K562 (cell line): ENCODE measurements at regions not wholly inside any gene's neighbourhood (a gene's known extent, or its start where the extent isn't known, plus 50 kb on each side); places are given as distances from the start of the nearest gene placed in this dataset.

Experiments used
- ATAC-seq: fragments of 200-7000 bp; cut with Tn5 transposase; 3 replicates; pipeline ENCODE4 v1.9.1; 2020; ENCODE audit warnings: moderate library complexity
- BruUV-seq: library from RNA; stranded (reverse); fragments of 400-500 nt; replicated peaks from 2 replicates; lab custom pipeline; 2021; lab: Mats Ljungman, UMichigan
- CTCF ChIA-PET: fragments of 300-600 bp; formaldehyde crosslinking; extraction: SDS; loops from one replicate; lab custom pipeline; 2021; ENCODE audit warnings: low intra/inter-chr PET ratio; lab: Yijun Ruan, JAX
- POLR2A ChIA-PET: fragments of 300-600, 350-650 bp; sonication (Branson Sonifier 250); formaldehyde crosslinking; extraction: SDS; loops from one replicate; lab custom pipeline; 2021; ENCODE audit warnings: antibody characterized with exemption, inconsistent platforms; lab: Yijun Ruan, JAX
- DNase-seq, 4 experiments: peaks; one replicate each; pipeline versions ENCODE4 v3.0.0 to v3.0.0-alpha.2; 2011 to 2018; ENCODE audit warnings: low spot score in 3 of 4, mixed read lengths in 3 of 4; ENCODE audit errors: extremely low read depth in 1 of 4
- FAIRE-seq: peaks from 2 replicates; lab custom pipeline; 2011; peaks lifted over from hg19 to GRCh38; lab: Jason Lieb, UNC
- H2AFZ ChIP-seq: 2 replicates; pipeline ENCODE4 v1.6.0; 2011; ENCODE audit warnings: low read depth, low read length, control low read depth, inconsistent platforms
- H3K27ac ChIP-seq: fragments of 200-600 bp; 3 replicates; pipeline ENCODE4 v1.8.0; 2011; ENCODE audit warnings: low read depth, mild to moderate bottlenecking, control low read depth, inconsistent platforms, low read length, moderate library complexity, mixed read lengths; ENCODE audit errors: extremely low read depth
- H3K27me3 ChIP-seq, 2 experiments: fragments of 300-600 bp in 1 of 2; 2 replicates in 1 of 2; 3 replicates in 1 of 2; pipeline versions ENCODE4 v1.6.0 to v1.8.0; 2011; ENCODE audit warnings: inconsistent platforms in 2 of 2, low read length in 2 of 2, mild to moderate bottlenecking in 1 of 2, mixed read lengths in 1 of 2, moderate library complexity in 1 of 2; ENCODE audit not compliant: control insufficient read depth in 2 of 2, insufficient read depth in 2 of 2
- H3K36me3 ChIP-seq: fragments of 300-600 bp; 3 replicates; pipeline ENCODE4 v1.8.0; 2011; ENCODE audit warnings: mild to moderate bottlenecking, low read length, inconsistent platforms; ENCODE audit not compliant: control insufficient read depth, insufficient read depth
- H3K4me1 ChIP-seq, 2 experiments: fragments of 200-600 bp in 1 of 2; replicated peaks in 1 of 2; 2 replicates in 1 of 2; 3 replicates in 1 of 2; pipeline versions ENCODE4 v1.5.1 to v1.8.0; 2011; ENCODE audit warnings: inconsistent platforms in 2 of 2, low read length in 2 of 2, mild to moderate bottlenecking in 1 of 2, mixed read lengths in 1 of 2, moderate library complexity in 1 of 2; ENCODE audit not compliant: control insufficient read depth in 2 of 2, insufficient read depth in 2 of 2
- H3K4me2 ChIP-seq: 2 replicates; pipeline ENCODE4 v1.6.1; 2011; ENCODE audit warnings: low read length, control low read depth, inconsistent platforms, mixed read lengths; ENCODE audit not compliant: insufficient read depth
- H3K4me3 ChIP-seq: fragments of 200-600 bp; sonication (generic), shearing (Covaris generic); 2 replicates; pipeline ENCODE4 v1.5.1; 2016; ENCODE audit warnings: control low read depth, inconsistent platforms
- H3K79me2 ChIP-seq: fragments of 200-600 bp; 3 replicates; pipeline ENCODE4 v1.8.0; 2011; ENCODE audit warnings: low read length, inconsistent platforms; ENCODE audit not compliant: control insufficient read depth, insufficient read depth
- H3K9ac ChIP-seq, 2 experiments: 2 replicates each; pipeline versions ENCODE4 v1.6.0 to v1.6.1; 2011; ENCODE audit warnings: low read depth in 2 of 2, low read length in 2 of 2, control low read depth in 1 of 2, inconsistent platforms in 1 of 2, mild to moderate bottlenecking in 1 of 2, mixed read lengths in 1 of 2; ENCODE audit not compliant: insufficient read depth in 1 of 2
- H3K9me1 ChIP-seq: one replicate; pipeline ENCODE4 v1.6.0; 2011; ENCODE audit warnings: inconsistent platforms, mild to moderate bottlenecking, low read length, moderate library complexity; ENCODE audit not compliant: control insufficient read depth, insufficient read depth
- H3K9me3 ChIP-seq: replicated peaks from 2 replicates; pipeline ENCODE4 v1.5.1; 2011; ENCODE audit warnings: low read depth, low read length, inconsistent platforms; ENCODE audit not compliant: control insufficient read depth, insufficient read depth
- H4K20me1 ChIP-seq: replicated peaks from 2 replicates; pipeline ENCODE4 v1.6.1; 2011; ENCODE audit warnings: low read length, inconsistent platforms, mixed read lengths; ENCODE audit not compliant: control insufficient read depth, insufficient read depth
- GTF2E2 ChIP-seq: fragments of 200-800 bp; sonication (Bioruptor generic); IDR thresholded peaks from 2 replicates; pipeline ENCODE4 v1.6.1; 2016; ENCODE audit warnings: missing genetic modification characterization, missing compliant biosample characterization
- ILK ChIP-seq: fragments of 450-650 bp; IDR thresholded peaks from 2 replicates; pipeline ENCODE4 v1.6.1; 2016; ENCODE audit warnings: missing genetic modification characterization, low read depth, mild to moderate bottlenecking, missing compliant biosample characterization, moderate library complexity, borderline replicate concordance
- KLF1 ChIP-seq: fragments of 450-650 bp; IDR thresholded peaks from 2 replicates; pipeline ENCODE4 v1.6.1; 2016; ENCODE audit warnings: missing genetic modification characterization, missing compliant biosample characterization
- MTA2 ChIP-seq: fragments of 450-650 bp; IDR thresholded peaks from 2 replicates; pipeline ENCODE4 v1.6.1; 2016; ENCODE audit warnings: low read depth
- NBN ChIP-seq: fragments of 450-650 bp; IDR thresholded peaks from 2 replicates; pipeline ENCODE4 v1.6.1; 2016; ENCODE audit warnings: low read depth, mild to moderate bottlenecking
- NCOA6 ChIP-seq: fragments of 450-650 bp; IDR thresholded peaks from 2 replicates; pipeline ENCODE4 v1.6.1; 2017; ENCODE audit warnings: mild to moderate bottlenecking
- RFX1 ChIP-seq: fragments of 450-650 bp; IDR thresholded peaks from 2 replicates; pipeline ENCODE4 v1.6.1; 2016; ENCODE audit warnings: mild to moderate bottlenecking, moderate library complexity
- SRSF9 ChIP-seq: fragments of 200-400 bp; formaldehyde crosslinking; IDR thresholded peaks from 2 replicates; pipeline ENCODE4 v1.6.1; 2017; ENCODE audit warnings: low read depth, low read length, borderline replicate concordance
- TGIF2 ChIP-seq: sonication (generic); formaldehyde crosslinking; IDR thresholded peaks from 2 replicates; pipeline ENCODE4 v1.8.1; 2022; ENCODE audit warnings: mild to moderate bottlenecking, missing genetic modification reagents, moderate library complexity
- ZNF324 ChIP-seq: fragments of 250-450 bp; sonication (Bioruptor Pico); IDR thresholded peaks from 2 replicates; pipeline ENCODE4 v1.4.0; 2020; ENCODE audit warnings: mild to moderate bottlenecking
- ZNF408 ChIP-seq: fragments of 250-450 bp; sonication (Bioruptor Pico); IDR thresholded peaks from 2 replicates; pipeline ENCODE4 v1.4.0; 2020; ENCODE audit warnings: low read depth, mild to moderate bottlenecking, moderate library complexity
- WGBS: fragments of 100-300 bp; shearing (Covaris generic); methylation state at CpG from one replicate; pipeline ENCODE4 v1.1.6; 2016; ENCODE audit warnings: low coverage, mixed read lengths; ENCODE audit not compliant: insufficient coverage; ENCODE audit errors: missing lambda C conversion rate; 5-methylcytosine and 5-hydroxymethylcytosine counted together
- in situ Hi-C: fragments of 300-500 bp; cut with MboI; formaldehyde crosslinking; loops from 4 replicates; pipeline ENCODE4 v1.15.0; 2018; ENCODE audit warnings: inconsistent platforms, mixed read lengths
- intact Hi-C: fragments of 100-400 bp; cut with micrococcal nuclease; formaldehyde crosslinking; loops from 2 replicates; pipeline ENCODE4 v1.14.2; 2022
- TF ChIP-seq, protein P1 (sequence below): fragments of 200-600 bp; sonication (generic); IDR thresholded peaks from one replicate; pipeline ENCODE4 v1.6.1; 2012; ENCODE audit warnings: mild to moderate bottlenecking, low read depth, low read length, inconsistent platforms
- TF ChIP-seq, protein P2 (sequence below): fragments of 450-650 bp; IDR thresholded peaks from 2 replicates; pipeline ENCODE4 v1.6.1; 2016; ENCODE audit warnings: antibody characterized with exemption

DNA sequence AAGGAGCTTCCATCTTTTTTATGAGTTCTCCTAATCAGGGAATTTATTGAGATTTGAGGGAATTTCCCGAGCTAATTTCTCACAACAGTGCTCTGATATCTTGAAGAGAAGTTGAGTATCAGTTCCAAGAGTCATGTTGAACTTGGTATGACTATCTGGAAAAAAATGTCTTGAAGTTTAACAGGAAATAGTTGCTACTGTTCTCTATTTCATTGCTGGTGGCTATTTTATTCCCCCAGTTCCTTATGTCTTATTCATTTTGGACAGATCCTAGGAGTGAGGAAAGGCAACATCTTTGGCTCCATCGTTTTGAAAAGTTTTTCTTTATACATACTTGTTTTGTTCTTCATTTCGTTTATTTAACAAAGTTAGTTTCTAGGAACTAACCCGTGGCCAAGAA is 307.8 kb upstream of the AGTR1 start:
- no peaks in the 10 kb centered on the region for H3K9me3 ChIP-seq
- H4K20me1 ChIP-seq, result no peaks in the 10 kb centered on the region
- no peaks in the 10 kb centered on the region for H3K36me3 ChIP-seq
- no peak for FAIRE-seq
- ATAC-seq, result no peak
- no peak overlapping the region for H3K4me2 ChIP-seq
- H3K9ac ChIP-seq, result no peak overlapping the region
- H2AFZ ChIP-seq, result no peak overlapping the region
- no peaks in the 10 kb centered on the region for H3K79me2 ChIP-seq
- CTCF ChIA-PET, result no interaction called here
- H3K9me1 ChIP-seq, result no peaks in the 10 kb centered on the region
- no peaks in the 10 kb centered on the region for H3K4me1 ChIP-seq
- in situ Hi-C loops, result no loop called here
- no peak overlapping the region for H3K27ac ChIP-seq
- no peaks in the 10 kb centered on the region for H3K27me3 ChIP-seq
- POLR2A ChIA-PET, result no interaction called here
- BruUV-seq, result no TSS peak
- WGBS, result 3% methylated on average over 4 of the region's 4 CpGs
- no peak for DNase-seq
- H3K4me3 ChIP-seq, result no peak overlapping the region
- intact Hi-C loops, result no loop called here
- TF ChIP-seq ZNF324 (CRISPR knock-in tag) (no peak), TGIF2 (no peak), ILK (tag) (no peak), RFX1 (no peak), NBN (no peak), MTA2 (no peak), ZNF408 (CRISPR knock-in tag) (no peak), SRSF9 (no peak), GTF2E2 (tag) (no peak), NCOA6 (no peak), KLF1 (tag) (no peak)
- TF ChIP-seq, protein P1, sequence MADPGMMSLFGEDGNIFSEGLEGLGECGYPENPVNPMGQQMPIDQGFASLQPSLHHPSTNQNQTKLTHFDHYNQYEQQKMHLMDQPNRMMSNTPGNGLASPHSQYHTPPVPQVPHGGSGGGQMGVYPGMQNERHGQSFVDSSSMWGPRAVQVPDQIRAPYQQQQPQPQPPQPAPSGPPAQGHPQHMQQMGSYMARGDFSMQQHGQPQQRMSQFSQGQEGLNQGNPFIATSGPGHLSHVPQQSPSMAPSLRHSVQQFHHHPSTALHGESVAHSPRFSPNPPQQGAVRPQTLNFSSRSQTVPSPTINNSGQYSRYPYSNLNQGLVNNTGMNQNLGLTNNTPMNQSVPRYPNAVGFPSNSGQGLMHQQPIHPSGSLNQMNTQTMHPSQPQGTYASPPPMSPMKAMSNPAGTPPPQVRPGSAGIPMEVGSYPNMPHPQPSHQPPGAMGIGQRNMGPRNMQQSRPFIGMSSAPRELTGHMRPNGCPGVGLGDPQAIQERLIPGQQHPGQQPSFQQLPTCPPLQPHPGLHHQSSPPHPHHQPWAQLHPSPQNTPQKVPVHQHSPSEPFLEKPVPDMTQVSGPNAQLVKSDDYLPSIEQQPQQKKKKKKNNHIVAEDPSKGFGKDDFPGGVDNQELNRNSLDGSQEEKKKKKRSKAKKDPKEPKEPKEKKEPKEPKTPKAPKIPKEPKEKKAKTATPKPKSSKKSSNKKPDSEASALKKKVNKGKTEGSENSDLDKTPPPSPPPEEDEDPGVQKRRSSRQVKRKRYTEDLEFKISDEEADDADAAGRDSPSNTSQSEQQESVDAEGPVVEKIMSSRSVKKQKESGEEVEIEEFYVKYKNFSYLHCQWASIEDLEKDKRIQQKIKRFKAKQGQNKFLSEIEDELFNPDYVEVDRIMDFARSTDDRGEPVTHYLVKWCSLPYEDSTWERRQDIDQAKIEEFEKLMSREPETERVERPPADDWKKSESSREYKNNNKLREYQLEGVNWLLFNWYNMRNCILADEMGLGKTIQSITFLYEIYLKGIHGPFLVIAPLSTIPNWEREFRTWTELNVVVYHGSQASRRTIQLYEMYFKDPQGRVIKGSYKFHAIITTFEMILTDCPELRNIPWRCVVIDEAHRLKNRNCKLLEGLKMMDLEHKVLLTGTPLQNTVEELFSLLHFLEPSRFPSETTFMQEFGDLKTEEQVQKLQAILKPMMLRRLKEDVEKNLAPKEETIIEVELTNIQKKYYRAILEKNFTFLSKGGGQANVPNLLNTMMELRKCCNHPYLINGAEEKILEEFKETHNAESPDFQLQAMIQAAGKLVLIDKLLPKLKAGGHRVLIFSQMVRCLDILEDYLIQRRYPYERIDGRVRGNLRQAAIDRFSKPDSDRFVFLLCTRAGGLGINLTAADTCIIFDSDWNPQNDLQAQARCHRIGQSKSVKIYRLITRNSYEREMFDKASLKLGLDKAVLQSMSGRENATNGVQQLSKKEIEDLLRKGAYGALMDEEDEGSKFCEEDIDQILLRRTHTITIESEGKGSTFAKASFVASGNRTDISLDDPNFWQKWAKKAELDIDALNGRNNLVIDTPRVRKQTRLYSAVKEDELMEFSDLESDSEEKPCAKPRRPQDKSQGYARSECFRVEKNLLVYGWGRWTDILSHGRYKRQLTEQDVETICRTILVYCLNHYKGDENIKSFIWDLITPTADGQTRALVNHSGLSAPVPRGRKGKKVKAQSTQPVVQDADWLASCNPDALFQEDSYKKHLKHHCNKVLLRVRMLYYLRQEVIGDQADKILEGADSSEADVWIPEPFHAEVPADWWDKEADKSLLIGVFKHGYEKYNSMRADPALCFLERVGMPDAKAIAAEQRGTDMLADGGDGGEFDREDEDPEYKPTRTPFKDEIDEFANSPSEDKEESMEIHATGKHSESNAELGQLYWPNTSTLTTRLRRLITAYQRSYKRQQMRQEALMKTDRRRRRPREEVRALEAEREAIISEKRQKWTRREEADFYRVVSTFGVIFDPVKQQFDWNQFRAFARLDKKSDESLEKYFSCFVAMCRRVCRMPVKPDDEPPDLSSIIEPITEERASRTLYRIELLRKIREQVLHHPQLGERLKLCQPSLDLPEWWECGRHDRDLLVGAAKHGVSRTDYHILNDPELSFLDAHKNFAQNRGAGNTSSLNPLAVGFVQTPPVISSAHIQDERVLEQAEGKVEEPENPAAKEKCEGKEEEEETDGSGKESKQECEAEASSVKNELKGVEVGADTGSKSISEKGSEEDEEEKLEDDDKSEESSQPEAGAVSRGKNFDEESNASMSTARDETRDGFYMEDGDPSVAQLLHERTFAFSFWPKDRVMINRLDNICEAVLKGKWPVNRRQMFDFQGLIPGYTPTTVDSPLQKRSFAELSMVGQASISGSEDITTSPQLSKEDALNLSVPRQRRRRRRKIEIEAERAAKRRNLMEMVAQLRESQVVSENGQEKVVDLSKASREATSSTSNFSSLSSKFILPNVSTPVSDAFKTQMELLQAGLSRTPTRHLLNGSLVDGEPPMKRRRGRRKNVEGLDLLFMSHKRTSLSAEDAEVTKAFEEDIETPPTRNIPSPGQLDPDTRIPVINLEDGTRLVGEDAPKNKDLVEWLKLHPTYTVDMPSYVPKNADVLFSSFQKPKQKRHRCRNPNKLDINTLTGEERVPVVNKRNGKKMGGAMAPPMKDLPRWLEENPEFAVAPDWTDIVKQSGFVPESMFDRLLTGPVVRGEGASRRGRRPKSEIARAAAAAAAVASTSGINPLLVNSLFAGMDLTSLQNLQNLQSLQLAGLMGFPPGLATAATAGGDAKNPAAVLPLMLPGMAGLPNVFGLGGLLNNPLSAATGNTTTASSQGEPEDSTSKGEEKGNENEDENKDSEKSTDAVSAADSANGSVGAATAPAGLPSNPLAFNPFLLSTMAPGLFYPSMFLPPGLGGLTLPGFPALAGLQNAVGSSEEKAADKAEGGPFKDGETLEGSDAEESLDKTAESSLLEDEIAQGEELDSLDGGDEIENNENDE, result no peak
- TF ChIP-seq, protein P2, sequence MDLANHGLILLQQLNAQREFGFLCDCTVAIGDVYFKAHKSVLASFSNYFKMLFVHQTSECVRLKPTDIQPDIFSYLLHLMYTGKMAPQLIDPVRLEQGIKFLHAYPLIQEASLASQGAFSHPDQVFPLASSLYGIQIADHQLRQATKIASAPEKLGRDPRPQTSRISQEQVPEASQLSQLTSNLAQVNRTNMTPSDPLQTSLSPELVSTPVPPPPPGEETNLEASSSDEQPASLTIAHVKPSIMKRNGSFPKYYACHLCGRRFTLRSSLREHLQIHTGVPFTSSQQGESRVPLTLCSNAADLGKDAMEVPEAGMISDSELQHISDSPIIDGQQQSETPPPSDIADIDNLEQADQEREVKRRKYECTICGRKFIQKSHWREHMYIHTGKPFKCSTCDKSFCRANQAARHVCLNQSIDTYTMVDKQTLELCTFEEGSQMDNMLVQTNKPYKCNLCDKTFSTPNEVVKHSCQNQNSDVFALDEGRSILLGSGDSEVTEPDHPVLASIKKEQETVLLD, result no peak
